Effector memory CD8-positive, alpha-beta T cell (primary cell): ENCODE measurements at regions not wholly inside any gene's neighbourhood (a gene's known extent, or its start where the extent isn't known, plus 50 kb on each side); places are given as distances from the start of the nearest gene placed in this dataset.
"Not testable (repeated sequence)": the region's sequence is repeated elsewhere in the genome, so short reads cannot be mapped to it uniquely, and the experiment has no call there.

Source experiments
- ATAC-seq: fragments of 150-1000 bp; cut with Tn5 transposase; replicated peaks from 2 replicates; pipeline ENCODE4 v1.10.0; 2021; ENCODE audit warnings: mild to moderate bottlenecking, moderate library complexity
- DNase-seq, 3 experiments: peaks; one replicate each; pipeline ENCODE4 v3.0.0; 2021
- H3K27ac Mint-ChIP-seq, 2 donors: one replicate each; pipeline ENCODE4 v1.8.0; 2022; ENCODE audit warnings: mild to moderate bottlenecking in 2 of 2, mixed read lengths in 2 of 2, moderate library complexity in 2 of 2
- H3K27me3 Mint-ChIP-seq, 2 donors: one replicate each; pipeline ENCODE4 v1.8.0; 2022; ENCODE audit warnings: mixed read lengths in 2 of 2
- H3K36me3 Mint-ChIP-seq: one replicate; pipeline ENCODE4 v1.8.0; 2022; ENCODE audit warnings: mild to moderate bottlenecking, moderate library complexity, mixed read lengths; ENCODE audit not compliant: insufficient read depth
- H3K4me1 Mint-ChIP-seq, 2 donors: one replicate each; pipeline ENCODE4 v1.8.0; 2022; ENCODE audit warnings: low read depth in 2 of 2, mixed read lengths in 2 of 2
- H3K4me3 Mint-ChIP-seq, 2 donors: one replicate each; pipeline ENCODE4 v1.8.0; 2022; ENCODE audit warnings: mild to moderate bottlenecking in 2 of 2, mixed read lengths in 2 of 2, moderate library complexity in 2 of 2
- H3K9me3 Mint-ChIP-seq, 2 donors: one replicate each; pipeline ENCODE4 v1.8.0; 2022; ENCODE audit warnings: mixed read lengths in 2 of 2

DNA sequence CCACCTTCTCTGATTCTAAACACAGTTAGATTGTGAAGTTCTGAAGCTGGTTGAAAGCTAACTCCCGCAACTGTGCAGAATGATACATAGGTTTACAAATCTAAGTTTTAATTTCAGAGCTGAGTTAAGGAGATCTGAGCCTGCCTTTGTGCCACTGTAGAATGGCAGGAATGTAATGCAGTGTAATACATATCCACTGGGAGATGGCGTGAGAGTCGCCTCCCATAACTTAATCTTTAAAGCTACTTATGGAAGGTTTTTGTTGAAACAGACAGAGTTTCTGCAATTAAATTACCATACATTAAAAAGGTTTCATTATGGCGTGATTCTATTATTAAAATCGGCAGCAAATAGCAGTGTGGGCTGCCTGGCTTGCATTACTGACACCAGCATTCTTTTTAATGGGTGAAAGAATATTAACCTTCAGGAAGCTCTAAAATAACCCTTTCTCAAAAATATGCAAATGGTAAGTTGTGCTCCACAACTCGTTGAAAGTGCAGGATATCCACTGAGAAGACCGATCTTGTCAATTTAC lies 257.4 kb downstream of the OLFM4 start:
- H3K9me3 Mint-ChIP-seq = peaks cover 0 to 7% of the 10 kb centered on the region in 2 donors
- H3K27ac Mint-ChIP-seq = no peak overlapping the region
- no peak for DNase-seq
- H3K4me1 Mint-ChIP-seq = no peaks in the 10 kb centered on the region
- no peak for ATAC-seq
- no peak overlapping the region for H3K4me3 Mint-ChIP-seq
- no peaks in the 10 kb centered on the region for H3K27me3 Mint-ChIP-seq
- no peaks in the 10 kb centered on the region for H3K36me3 Mint-ChIP-seq

DNA sequence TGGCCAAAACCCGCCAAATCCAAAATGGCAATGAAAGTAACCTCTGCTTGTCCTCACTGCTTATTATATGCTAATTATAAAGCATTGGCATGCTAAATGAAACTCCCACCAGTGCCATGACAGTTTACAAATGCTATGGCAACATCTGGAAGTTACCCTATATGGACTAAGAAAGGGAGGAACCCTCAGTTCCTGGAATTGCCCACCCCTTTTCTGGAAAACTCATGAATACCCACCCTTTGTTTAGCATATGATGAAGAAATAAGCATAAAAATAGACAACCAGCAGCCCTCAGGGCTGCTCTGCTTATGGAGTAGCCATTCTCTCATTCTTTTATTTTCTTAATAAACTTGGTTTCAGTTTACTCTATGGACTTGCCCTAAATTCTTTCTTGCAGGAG lies 269.8 kb downstream of the OLFM4 start:
- no peak overlapping the region for H3K4me3 Mint-ChIP-seq
- no peak overlapping the region for H3K27ac Mint-ChIP-seq

DNA sequence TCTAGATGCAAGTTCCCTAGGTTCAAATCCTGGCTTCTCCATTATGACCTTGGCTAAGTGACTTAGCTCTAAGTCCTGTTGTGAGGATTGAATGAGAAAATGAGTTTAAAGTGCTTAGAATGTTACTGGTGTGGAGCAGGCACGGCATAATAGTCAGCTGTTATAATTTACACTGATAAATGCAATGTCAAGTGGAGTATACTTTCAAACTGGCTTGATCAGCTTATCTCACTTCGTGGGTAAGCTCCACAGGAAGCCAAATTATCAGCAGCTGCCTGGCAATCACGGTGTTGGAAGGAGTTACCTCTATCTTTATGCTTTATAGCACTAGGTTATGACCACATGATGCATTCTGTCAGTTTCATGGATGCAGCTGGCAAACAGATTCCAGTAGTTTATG lies 272.8 kb downstream of the OLFM4 start:
- no peak overlapping the region for H3K27ac Mint-ChIP-seq
- no peaks in the 10 kb centered on the region for H3K4me1 Mint-ChIP-seq
- H3K9me3 Mint-ChIP-seq = no peaks in the 10 kb centered on the region
- no peaks in the 10 kb centered on the region for H3K27me3 Mint-ChIP-seq
- no peaks in the 10 kb centered on the region for H3K36me3 Mint-ChIP-seq
- DNase-seq = no peak
- ATAC-seq = no peak
- H3K4me3 Mint-ChIP-seq = no peak overlapping the region

More for the DNA sequence above, 269.8 kb downstream of the OLFM4 start:
- Mint-ChIP-seq H3K9me3 (no peaks in the 10 kb centered on the region), H3K4me1 (no peaks in the 10 kb centered on the region), H3K36me3 (no peaks in the 10 kb centered on the region), H3K27me3 (no peaks in the 10 kb centered on the region)
- no peak for ATAC-seq
- no peak for DNase-seq

DNA sequence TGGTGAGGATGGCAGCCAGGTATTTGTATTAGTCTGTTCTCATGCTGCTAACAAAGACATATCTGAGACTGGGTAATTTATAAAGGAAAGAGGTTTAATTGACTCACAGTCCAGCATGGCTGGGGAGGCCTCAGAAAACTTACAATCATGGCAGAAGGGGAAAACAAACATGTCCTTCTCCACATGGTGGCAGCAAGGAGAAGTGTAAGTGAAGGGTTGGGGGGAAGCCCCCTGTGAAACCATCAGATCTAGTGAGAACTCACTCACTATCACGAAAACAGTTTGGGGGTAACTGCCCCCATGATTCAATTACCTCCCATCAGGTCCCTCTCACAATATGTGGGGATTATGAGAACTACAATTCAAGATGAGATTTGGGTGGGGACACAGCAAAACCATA lies 276.8 kb downstream of the OLFM4 start:
- H3K36me3 Mint-ChIP-seq, H3K27ac Mint-ChIP-seq, DNase-seq, ATAC-seq, H3K4me3 Mint-ChIP-seq, H3K27me3 Mint-ChIP-seq, H3K4me1 Mint-ChIP-seq: not testable (repeated sequence)
- peaks cover 4 to 15% of the 10 kb centered on the region in 2 donors for H3K9me3 Mint-ChIP-seq

DNA sequence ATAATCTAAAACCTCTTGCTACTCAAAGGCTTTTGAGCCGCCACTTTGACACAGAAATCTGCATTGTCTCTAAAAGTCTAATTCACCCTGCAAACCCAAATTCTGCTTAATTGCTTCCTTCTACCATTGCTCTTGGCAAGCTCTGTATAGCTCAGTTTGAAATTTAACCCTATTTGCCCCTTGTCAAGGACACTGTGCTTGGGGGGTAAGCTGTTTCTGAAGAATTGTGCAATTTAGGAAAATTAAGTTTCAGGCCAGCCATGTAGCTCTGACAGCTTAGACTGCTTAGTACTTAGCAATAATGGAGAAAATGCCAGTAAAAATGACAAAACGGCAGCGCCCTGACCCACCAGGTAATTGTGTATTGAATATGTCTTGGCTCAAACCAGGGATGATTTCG lies 282.2 kb downstream of the OLFM4 start:
- ATAC-seq (no peak), DNase-seq (no peak)
- H3K4me3 Mint-ChIP-seq = no peak overlapping the region
- H3K36me3 Mint-ChIP-seq = no peaks in the 10 kb centered on the region
- no peaks in the 10 kb centered on the region for H3K27me3 Mint-ChIP-seq
- no peaks in the 10 kb centered on the region for H3K4me1 Mint-ChIP-seq
- H3K9me3 Mint-ChIP-seq = peaks cover 9 to 23% of the 10 kb centered on the region in 2 donors
- no peak overlapping the region for H3K27ac Mint-ChIP-seq

DNA sequence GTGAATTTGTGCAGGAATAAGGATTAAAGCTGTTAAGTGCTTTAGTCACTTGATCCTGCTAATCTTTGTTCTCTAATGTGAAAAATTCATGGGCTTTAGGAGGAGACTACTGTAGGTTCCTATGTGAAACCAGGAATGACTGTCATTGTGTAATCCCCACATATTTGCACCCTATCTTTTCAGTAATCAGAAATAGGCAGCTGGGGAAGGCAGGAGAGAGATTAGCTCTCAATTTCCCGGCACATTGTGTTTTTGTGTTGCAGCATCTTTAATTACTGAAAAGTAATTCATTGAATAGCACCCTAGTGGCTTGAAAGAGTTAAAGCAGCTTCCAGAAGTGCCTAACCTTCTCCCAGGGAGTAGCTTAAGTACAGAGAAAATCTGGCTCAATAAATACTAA lies 282.9 kb downstream of the OLFM4 start:
- Mint-ChIP-seq H3K27ac (no peak overlapping the region), H3K4me1 (no peaks in the 10 kb centered on the region), H3K4me3 (no peak overlapping the region), H3K36me3 (no peaks in the 10 kb centered on the region), H3K27me3 (no peaks in the 10 kb centered on the region), H3K9me3 (peaks cover 9 to 23% of the 10 kb centered on the region in 2 donors)
- ATAC-seq = no peak
- no peak for DNase-seq

DNA sequence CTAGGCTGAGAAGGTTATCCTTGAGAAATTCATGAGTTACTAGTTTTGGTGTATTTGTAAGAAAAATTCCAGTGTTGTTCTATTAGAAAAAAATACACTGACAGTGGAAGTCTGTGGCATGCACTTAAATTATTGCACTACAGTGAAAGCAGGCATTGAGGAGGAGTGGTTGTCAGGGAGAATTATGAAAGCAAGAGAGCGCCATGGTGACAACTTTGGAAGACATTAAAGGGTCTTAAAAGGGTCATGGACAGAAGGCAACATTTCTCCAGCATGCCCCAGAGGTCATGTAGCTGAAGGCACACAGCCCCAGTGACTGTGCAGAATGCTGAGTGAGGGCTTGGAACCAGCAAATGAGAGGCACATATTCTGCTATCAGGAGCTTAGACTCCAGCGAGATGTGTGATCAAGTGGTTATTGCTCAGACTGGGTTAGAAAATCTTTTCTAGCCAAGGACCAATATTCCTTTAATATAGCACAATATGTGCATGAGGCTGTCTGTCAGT lies 292.7 kb downstream of the OLFM4 start:
- Mint-ChIP-seq H3K4me1 (no peaks in the 10 kb centered on the region), H3K27me3 (no peaks in the 10 kb centered on the region), H3K27ac (no peak overlapping the region), H3K4me3 (no peak overlapping the region), H3K36me3 (no peaks in the 10 kb centered on the region), H3K9me3 (peaks cover 7 to 25% of the 10 kb centered on the region in 2 donors)
- ATAC-seq (no peak), DNase-seq (no peak)

DNA sequence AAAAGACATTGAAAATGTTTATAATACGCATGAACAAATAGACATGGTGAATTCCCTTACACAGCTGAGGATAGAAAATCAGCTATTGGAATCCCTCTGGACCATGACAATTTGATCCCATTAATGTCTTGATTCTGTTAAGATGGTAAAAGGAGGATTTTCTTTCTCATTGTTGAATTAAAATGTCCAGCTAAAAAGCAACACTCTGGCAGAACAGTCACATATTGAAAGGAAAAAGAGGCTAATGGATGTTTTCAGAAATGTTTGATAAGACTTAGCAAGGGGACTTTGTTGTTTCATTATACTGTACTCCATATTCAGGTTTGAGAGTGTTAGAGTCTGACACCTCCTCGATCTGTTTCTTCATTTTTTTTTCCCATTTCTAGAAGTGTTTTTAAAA lies 296.0 kb downstream of the OLFM4 start:
- peaks cover 4 to 21% of the 10 kb centered on the region in 2 donors for H3K9me3 Mint-ChIP-seq
- H3K36me3 Mint-ChIP-seq = no peaks in the 10 kb centered on the region
- no peak for ATAC-seq
- no peak overlapping the region for H3K27ac Mint-ChIP-seq
- H3K4me3 Mint-ChIP-seq = no peak overlapping the region
- H3K27me3 Mint-ChIP-seq = no peaks in the 10 kb centered on the region
- DNase-seq = no peak
- H3K4me1 Mint-ChIP-seq = no peaks in the 10 kb centered on the region

DNA sequence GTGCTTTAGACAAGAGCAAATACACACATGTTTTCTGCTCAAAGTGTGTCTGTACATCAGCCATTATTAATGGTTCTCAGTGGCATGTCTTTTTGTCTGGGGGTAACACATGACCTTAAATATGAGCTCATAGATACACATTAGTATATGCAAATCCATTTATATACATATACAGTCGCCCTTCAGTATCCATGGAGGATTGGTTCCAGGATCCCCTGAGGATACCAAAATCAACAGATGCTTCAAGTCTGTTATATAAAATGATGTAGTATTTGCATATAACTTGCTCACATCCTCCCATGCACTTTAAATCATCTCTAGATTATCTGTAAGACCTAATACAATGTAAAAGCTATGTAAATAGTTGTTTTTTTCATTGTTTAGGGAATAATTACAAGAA lies 298.1 kb downstream of the OLFM4 start:
- H3K4me1 Mint-ChIP-seq = no peaks in the 10 kb centered on the region

DNA sequence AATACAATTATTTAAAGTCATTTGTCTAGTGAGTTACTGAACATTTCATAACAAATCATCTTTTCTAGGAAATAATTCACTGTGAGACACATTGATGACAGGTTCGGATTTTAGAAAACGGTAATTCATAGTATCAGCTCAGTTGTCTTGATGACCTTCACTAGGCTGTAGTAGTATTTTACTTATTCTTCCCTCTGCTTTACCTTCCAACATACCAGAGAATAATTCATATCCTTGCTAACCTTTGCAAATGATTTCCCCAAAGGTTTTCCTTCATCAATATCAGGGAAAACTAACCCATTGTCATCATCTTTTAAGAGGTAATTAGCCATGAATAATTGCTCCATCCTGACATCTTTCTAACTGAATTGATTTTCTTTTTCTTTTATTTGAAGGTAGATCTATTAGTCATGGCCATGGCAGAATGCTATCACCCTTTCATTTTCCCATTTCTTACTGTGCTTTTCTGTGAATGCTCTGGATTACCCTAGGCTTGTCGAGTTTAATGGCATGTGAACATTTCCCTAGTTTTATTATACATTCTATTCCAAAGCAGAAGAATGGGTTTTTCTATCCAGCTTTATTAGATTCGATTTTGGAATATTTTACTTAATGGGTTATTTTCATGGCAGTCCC lies 299.2 kb downstream of the OLFM4 start:
- Mint-ChIP-seq H3K36me3 (no peaks in the 10 kb centered on the region), H3K4me3 (no peak overlapping the region), H3K9me3 (peaks cover 9 to 20% of the 10 kb centered on the region in 2 donors), H3K27ac (no peak overlapping the region), H3K4me1 (no peaks in the 10 kb centered on the region), H3K27me3 (no peaks in the 10 kb centered on the region)
- DNase-seq = no peak
- ATAC-seq = no peak

More for the DNA sequence above, 298.1 kb downstream of the OLFM4 start:
- Mint-ChIP-seq H3K27me3 (no peaks in the 10 kb centered on the region), H3K27ac (no peak overlapping the region), H3K4me3 (no peak overlapping the region), H3K9me3 (peaks cover 6 to 20% of the 10 kb centered on the region in 2 donors), H3K36me3 (no peaks in the 10 kb centered on the region)
- DNase-seq = no peak
- ATAC-seq = no peak

DNA sequence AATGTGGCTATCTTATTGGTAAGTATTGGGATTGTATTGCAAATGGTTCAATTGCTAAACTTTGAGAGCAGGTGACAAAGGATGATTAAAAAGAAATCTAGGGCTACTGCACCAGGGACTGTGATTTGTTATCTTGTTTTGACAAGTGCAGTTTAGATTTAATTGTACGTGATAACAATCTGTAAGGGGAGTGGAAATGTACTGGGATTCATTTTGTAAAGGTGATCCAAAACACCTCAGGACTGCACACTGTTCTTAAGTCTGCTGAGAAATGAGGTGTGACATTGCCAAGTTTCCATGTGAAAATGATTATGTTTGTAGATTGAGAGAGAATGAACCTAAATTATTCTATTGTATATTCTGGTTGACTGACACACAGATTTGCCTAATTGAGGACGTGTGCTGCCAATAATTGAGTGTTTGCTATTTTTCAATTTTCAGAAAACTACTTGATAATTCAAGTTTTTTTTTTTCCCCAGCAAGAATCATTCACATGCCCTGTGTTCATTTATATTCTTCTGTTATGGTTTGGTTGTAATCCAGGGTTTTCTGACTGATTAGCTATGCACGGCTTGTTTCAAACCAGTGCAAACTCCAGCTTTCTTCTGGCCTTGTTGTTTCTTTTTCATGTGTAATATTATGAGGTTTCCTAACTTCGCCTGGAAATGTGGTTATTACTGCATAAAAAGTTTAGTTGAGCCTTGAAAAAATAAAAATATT lies 308.0 kb downstream of the OLFM4 start:
- H3K27ac Mint-ChIP-seq = no peak overlapping the region
- H3K4me3 Mint-ChIP-seq = no peak overlapping the region
- DNase-seq (no peak), ATAC-seq (no peak)
- no peaks in the 10 kb centered on the region for H3K36me3 Mint-ChIP-seq
- peaks cover 0 to 3% of the 10 kb centered on the region in 2 donors for H3K9me3 Mint-ChIP-seq
- no peaks in the 10 kb centered on the region for H3K27me3 Mint-ChIP-seq
- no peaks in the 10 kb centered on the region for H3K4me1 Mint-ChIP-seq

DNA sequence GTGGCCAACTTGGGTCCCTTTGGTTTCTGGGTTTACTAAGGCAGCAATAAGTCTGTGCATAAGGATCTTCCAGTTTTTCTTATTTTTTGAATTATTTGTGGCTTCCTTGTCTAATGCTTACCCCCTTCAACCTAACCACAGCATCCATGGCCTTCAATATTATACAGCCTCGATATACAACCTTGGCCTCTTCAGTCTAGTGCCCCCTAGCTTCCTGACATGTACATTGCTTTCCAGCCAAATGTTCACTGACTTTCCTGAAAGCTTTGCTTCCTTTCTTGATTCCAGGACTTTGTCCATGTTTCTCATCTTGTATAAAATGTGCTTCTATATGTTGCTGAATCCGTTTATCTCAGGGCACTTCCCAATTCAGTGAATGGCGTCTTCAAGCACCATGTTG lies 310.1 kb downstream of the OLFM4 start:
- Mint-ChIP-seq H3K9me3 (peaks cover 6% of the 10 kb centered on the region in 2 donors), H3K4me3 (no peak overlapping the region), H3K36me3 (no peaks in the 10 kb centered on the region), H3K27me3 (no peaks in the 10 kb centered on the region), H3K4me1 (no peaks in the 10 kb centered on the region), H3K27ac (no peak overlapping the region)
- ATAC-seq (no peak), DNase-seq (no peak)

DNA sequence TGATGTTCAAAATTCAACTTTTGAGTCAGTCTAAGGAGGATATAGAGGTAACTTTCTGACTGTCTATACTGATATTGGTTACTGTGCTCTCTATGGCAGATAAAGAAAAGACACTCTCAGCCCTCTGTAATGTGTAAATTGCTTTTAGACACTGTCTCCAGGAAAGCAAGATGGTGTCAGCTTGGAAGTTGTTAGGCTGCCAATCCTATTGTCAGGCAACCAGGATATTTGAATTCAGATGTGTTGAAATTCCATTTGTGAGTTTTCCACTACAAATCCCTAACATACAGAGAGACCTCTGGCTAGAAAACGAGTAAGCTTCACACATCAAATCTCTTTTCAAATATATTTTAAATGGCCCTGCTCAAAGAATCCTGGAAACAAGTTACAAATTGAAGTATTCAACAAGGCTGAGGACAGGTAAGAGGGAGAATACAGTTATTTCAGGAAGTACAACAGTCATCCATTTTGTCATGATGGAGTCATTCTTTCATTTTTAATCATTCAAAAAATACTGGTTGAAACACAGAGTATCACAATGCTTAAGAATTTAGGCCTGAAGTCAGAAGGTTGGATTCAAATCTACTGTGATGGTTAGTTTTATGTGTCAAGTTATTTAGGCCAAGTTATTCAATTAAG lies 312.0 kb downstream of the OLFM4 start:
- Mint-ChIP-seq H3K27me3 (no peaks in the 10 kb centered on the region), H3K4me3 (no peak overlapping the region), H3K4me1 (no peaks in the 10 kb centered on the region), H3K9me3 (peaks cover 6% of the 10 kb centered on the region in 2 donors), H3K27ac (no peak overlapping the region), H3K36me3 (no peaks in the 10 kb centered on the region)
- no peak for ATAC-seq
- DNase-seq = no peak

DNA sequence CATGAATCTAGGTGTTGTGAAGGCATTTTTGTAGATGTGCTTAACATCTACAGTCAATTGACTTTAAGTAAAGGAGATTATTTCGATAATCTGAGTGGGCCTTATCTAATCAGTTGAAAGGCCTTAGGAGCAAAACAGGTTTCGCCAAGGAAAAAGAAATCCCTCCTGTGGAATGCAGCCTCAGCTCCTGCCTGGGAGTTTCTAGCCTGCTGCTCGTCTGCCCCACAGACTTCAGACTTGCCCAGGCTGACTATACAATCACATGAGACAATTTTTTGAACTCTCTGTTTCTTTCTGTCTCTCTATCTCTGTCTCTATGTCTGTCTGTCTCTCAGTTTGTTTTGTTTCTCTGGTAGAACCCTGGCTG lies 312.5 kb downstream of the OLFM4 start:
- no peaks in the 10 kb centered on the region for H3K36me3 Mint-ChIP-seq
- peaks cover 6% of the 10 kb centered on the region in 2 donors for H3K9me3 Mint-ChIP-seq
- ATAC-seq (no peak), DNase-seq (no peak)
- no peak overlapping the region for H3K27ac Mint-ChIP-seq
- no peaks in the 10 kb centered on the region for H3K4me1 Mint-ChIP-seq
- no peak overlapping the region for H3K4me3 Mint-ChIP-seq
- H3K27me3 Mint-ChIP-seq = no peaks in the 10 kb centered on the region
